ENCODE measurements at regions not wholly inside any gene's neighbourhood (a gene's known extent, or its start where the extent isn't known, plus 50 kb on each side); places are given as distances from the start of the nearest gene placed in this dataset.

DNA sequence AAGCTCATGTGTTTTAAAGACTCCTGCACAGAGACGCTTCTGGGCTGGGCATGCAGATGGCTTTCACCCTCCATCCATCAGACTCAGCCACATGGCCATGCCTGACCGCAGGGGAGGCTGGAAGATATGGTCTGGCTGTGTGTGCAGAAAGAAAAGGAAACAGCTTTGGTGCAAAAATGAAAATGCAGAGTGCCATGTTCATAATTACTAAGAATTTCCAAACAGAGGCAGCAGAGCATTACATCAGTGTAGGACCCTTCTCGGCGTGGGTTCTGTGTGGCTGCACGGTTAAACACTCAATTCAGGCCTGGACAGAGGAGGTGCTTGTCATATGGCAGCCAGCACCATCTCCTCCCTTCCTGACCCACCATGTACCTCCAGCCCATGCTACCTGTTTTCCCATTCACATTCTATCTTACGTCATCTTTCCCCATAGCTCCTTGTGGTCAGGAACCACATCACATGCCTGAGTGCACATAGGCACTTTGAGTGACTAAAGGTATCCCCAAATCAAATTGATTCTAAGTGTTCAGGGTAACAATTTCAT is 200.3 kb upstream of the ID2 start:
- intact Hi-C loops (cut with DNase I) = no loop called here
- DNase-seq (ENCODE audit: low spot score) = no peak

GRCh38 chr2:8482432-8482831 is 199.4 kb upstream of the ID2 start:
- intact Hi-C loops (cut with DNase I) = no loop called here
- DNase-seq (ENCODE audit: low spot score) = no peak

GRCh38 chr2:8484502-8485283 is 197.2 kb upstream of the ID2 start:
- DNase-seq (ENCODE audit: low spot score) = no peak
- intact Hi-C loops (cut with DNase I) = no loop called here

DNA sequence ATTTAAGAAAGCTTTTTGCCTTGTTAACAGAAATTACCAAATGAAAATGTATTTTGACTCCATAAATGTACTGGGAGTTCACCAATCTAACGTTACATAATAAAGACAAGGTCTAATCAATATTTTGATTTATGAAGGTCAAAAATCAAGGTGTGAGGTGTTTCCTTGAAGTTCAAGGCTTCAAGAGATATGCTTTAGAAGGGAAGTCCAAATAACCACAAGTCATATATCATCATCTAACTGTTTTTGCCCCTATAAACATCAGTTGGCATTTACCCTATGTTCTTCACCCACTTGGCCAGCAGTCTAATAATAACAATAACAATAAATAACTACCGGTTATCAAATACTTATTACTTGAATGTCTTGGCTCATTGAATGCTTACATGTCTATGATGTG is 196.1 kb upstream of the ID2 start:
- intact Hi-C loops (cut with DNase I) = no loop called here

GRCh38 chr2:8486141-8486540 is 195.7 kb upstream of the ID2 start:
- intact Hi-C loops (cut with DNase I) = no loop called here
- DNase-seq (ENCODE audit: low spot score) = no peak

More for the DNA sequence above, 196.1 kb upstream of the ID2 start:
- DNase-seq (ENCODE audit: low spot score) = no peak

- intact Hi-C loops (cut with DNase I) = no loop called here
- no peak for DNase-seq (ENCODE audit: low spot score)
Measured at GRCh38 chr2:8487461-8487932, 194.4 kb upstream of the ID2 start.

GRCh38 chr2:8488001-8488738 is 193.7 kb upstream of the ID2 start:
- intact Hi-C loops (cut with DNase I) = no loop called here

GRCh38 chr2:8489221-8489620 is 192.6 kb upstream of the ID2 start:
- no peak for DNase-seq (ENCODE audit: low spot score)
- intact Hi-C loops (cut with DNase I) = no loop called here

More at GRCh38 chr2:8488001-8488738, 193.7 kb upstream of the ID2 start:
- no peak for DNase-seq (ENCODE audit: low spot score)

GRCh38 chr2:8489751-8490150 is 192.1 kb upstream of the ID2 start:
- intact Hi-C loops (cut with DNase I) = loop anchor here (5.0 kb wide), 1 partner anchor 188 kb away; no protein-coding TSS in a partner anchor
- DNase-seq (ENCODE audit: low spot score) = no peak

- no peak for DNase-seq (ENCODE audit: low spot score)
- intact Hi-C loops (cut with DNase I) = loop anchor here (5.0 kb wide), 1 partner anchor 187 kb away; no protein-coding TSS in a partner anchor
Measured at GRCh38 chr2:8490166-8490721, 191.6 kb upstream of the ID2 start.

GRCh38 chr2:8491296-8492027 is 190.4 kb upstream of the ID2 start:
- intact Hi-C loops (cut with DNase I) = loop anchor here (5.0 kb wide), 1 partner anchor 186 kb away; no protein-coding TSS in a partner anchor
- no peak for DNase-seq (ENCODE audit: low spot score)

- no peak for DNase-seq (ENCODE audit: low spot score)
- intact Hi-C loops (cut with DNase I) = loop anchor here (5.0 kb wide), 1 partner anchor 183 kb away; no protein-coding TSS in a partner anchor
Measured at GRCh38 chr2:8494151-8494550, 187.7 kb upstream of the ID2 start.

GRCh38 chr2:8494589-8494988 is 187.3 kb upstream of the ID2 start:
- no peak for DNase-seq (ENCODE audit: low spot score)
- intact Hi-C loops (cut with DNase I) = loop anchor here (5.0 kb wide), 1 partner anchor 183 kb away; no protein-coding TSS in a partner anchor

GRCh38 chr2:8495189-8495989 is 186.5 kb upstream of the ID2 start:
- intact Hi-C loops (cut with DNase I) = no loop called here
- no peak for DNase-seq (ENCODE audit: low spot score)

- DNase-seq (ENCODE audit: low spot score) = no peak
- intact Hi-C loops (cut with DNase I) = no loop called here
Measured at GRCh38 chr2:8496079-8496478, 185.8 kb upstream of the ID2 start.

DNA sequence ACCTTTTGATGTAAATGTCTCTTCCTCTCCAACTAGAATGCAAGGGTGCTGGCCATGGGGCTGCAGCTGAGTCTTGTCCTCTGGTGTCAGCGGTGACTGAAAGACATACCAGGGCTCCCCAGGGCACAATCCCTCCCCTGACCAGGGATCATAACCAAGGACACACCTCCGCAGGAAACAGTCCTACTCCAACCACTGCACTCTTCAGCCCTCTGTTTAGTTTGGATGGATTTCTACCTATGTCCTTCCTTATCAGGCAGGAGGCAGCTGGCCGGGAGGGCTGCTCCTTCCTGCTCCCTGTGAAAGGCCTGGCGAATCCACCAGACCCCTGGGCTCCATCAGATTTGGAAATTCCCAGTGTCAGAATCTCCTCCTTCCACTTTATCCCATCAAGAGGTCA is 185.2 kb upstream of the ID2 start:
- intact Hi-C loops (cut with DNase I) = no loop called here
- no peak for DNase-seq (ENCODE audit: low spot score)

- intact Hi-C loops (cut with DNase I) = no loop called here
- no peak for DNase-seq (ENCODE audit: low spot score)
Measured at GRCh38 chr2:8498994-8499393, 182.9 kb upstream of the ID2 start.

Measured in cardiac septum (tissue), 1 donor.